ENCODE measurements at regions not wholly inside any gene's neighbourhood (a gene's known extent, or its start where the extent isn't known, plus 50 kb on each side); places are given as distances from the start of the nearest gene placed in this dataset.

GRCh38 chr5:165228184-165228583 is 1722.8 kb downstream of the MAT2B start:
- Histone ChIP-seq H3K27me3 (no peaks in the 10 kb centered on the region), H3K9me3 (no peaks in the 10 kb centered on the region), H3K4me3 (no peak overlapping the region), H3K36me3 (no peaks in the 10 kb centered on the region), H3K4me1 (no peaks in the 10 kb centered on the region), H3K27ac (no peak overlapping the region)
- intact Hi-C loops (cut with DNase I) = no loop called here
- ATAC-seq = no peak
- DNase-seq = no peak
- TF ChIP-seq CTCF (IDR thresholded peaks at IDR 0.05) = no peak

GRCh38 chr5:165231821-165232508 is 1726.5 kb downstream of the MAT2B start:
- intact Hi-C loops (cut with DNase I) = no loop called here
- Histone ChIP-seq H3K4me3 (no peak overlapping the region), H3K27me3 (no peaks in the 10 kb centered on the region), H3K4me1 (no peaks in the 10 kb centered on the region), H3K36me3 (no peaks in the 10 kb centered on the region), H3K9me3 (no peaks in the 10 kb centered on the region), H3K27ac (no peak overlapping the region)
- ATAC-seq (no peak), DNase-seq (no peak)
- no peak for TF ChIP-seq CTCF (IDR thresholded peaks at IDR 0.05)

- ATAC-seq (no peak), DNase-seq (no peak)
- H3K36me3 ChIP-seq = no peaks in the 10 kb centered on the region
- H3K4me1 ChIP-seq = no peaks in the 10 kb centered on the region
- no peaks in the 10 kb centered on the region for H3K9me3 ChIP-seq
- no peaks in the 10 kb centered on the region for H3K27me3 ChIP-seq
- TF ChIP-seq CTCF (IDR thresholded peaks at IDR 0.05) = no peak
- intact Hi-C loops (cut with DNase I) = no loop called here
- H3K4me3 ChIP-seq = no peak overlapping the region
- H3K27ac ChIP-seq = no peak overlapping the region
Measured at GRCh38 chr5:165232509-165233028, 1727.2 kb downstream of the MAT2B start.

GRCh38 chr5:165241811-165242210 is 1736.4 kb downstream of the MAT2B start:
- H3K9me3 ChIP-seq = no peaks in the 10 kb centered on the region
- H3K27ac ChIP-seq = no peak overlapping the region
- H3K4me3 ChIP-seq = no peak overlapping the region
- no peaks in the 10 kb centered on the region for H3K36me3 ChIP-seq
- H3K4me1 ChIP-seq = no peaks in the 10 kb centered on the region
- no peak for TF ChIP-seq CTCF (IDR thresholded peaks at IDR 0.05)
- no peak for DNase-seq
- intact Hi-C loops (cut with DNase I) = no loop called here
- H3K27me3 ChIP-seq = no peaks in the 10 kb centered on the region
- no peak for ATAC-seq

GRCh38 chr5:165242646-165243045 is 1737.2 kb downstream of the MAT2B start:
- Histone ChIP-seq H3K4me1 (no peaks in the 10 kb centered on the region), H3K27me3 (no peaks in the 10 kb centered on the region), H3K9me3 (no peaks in the 10 kb centered on the region), H3K27ac (no peak overlapping the region), H3K4me3 (no peak overlapping the region), H3K36me3 (no peaks in the 10 kb centered on the region)
- intact Hi-C loops (cut with DNase I) = no loop called here
- ATAC-seq (no peak), DNase-seq (no peak)
- no peak for TF ChIP-seq CTCF (IDR thresholded peaks at IDR 0.05)

Measured in upper lobe of right lung (tissue), 1 donor.